Testis (tissue), 2 donors: ENCODE measurements at regions not wholly inside any gene's neighbourhood (a gene's known extent, or its start where the extent isn't known, plus 50 kb on each side); places are given as distances from the start of the nearest gene placed in this dataset.

Experiments used
- POLR2A ChIP-seq: fragments of 450-650 bp; IDR thresholded peaks from one replicate; pipeline ENCODE4 v1.6.1; 2017; ENCODE audit warnings: antibody characterized with exemption, mild to moderate bottlenecking, moderate library complexity
- TF ChIP-seq, protein P1 (sequence below), 3 experiments: fragments of 450-650 bp in 2 of 3; fragments of 200-600 bp in 1 of 3; sonication (generic) in 1 of 3; IDR thresholded peaks; one replicate each; pipeline ENCODE4 v1.5.1; 2016 to 2019; ENCODE audit warnings: antibody characterized with exemption in 3 of 3, mild to moderate bottlenecking in 2 of 3, moderate library complexity in 1 of 3

- TF ChIP-seq, protein P1, sequence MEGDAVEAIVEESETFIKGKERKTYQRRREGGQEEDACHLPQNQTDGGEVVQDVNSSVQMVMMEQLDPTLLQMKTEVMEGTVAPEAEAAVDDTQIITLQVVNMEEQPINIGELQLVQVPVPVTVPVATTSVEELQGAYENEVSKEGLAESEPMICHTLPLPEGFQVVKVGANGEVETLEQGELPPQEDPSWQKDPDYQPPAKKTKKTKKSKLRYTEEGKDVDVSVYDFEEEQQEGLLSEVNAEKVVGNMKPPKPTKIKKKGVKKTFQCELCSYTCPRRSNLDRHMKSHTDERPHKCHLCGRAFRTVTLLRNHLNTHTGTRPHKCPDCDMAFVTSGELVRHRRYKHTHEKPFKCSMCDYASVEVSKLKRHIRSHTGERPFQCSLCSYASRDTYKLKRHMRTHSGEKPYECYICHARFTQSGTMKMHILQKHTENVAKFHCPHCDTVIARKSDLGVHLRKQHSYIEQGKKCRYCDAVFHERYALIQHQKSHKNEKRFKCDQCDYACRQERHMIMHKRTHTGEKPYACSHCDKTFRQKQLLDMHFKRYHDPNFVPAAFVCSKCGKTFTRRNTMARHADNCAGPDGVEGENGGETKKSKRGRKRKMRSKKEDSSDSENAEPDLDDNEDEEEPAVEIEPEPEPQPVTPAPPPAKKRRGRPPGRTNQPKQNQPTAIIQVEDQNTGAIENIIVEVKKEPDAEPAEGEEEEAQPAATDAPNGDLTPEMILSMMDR (IDR thresholded peaks at IDR 0.05) = no peak
- TF ChIP-seq POLR2A = no peak
Measured at GRCh38 chr6:90770778-90771177, 183.9 kb upstream of the MAP3K7 start.
